ENCODE measurements at regions not wholly inside any gene's neighbourhood (a gene's known extent, or its start where the extent isn't known, plus 50 kb on each side); places are given as distances from the start of the nearest gene placed in this dataset.

GRCh38 chr5:103373597-103374472 lies 115.3 kb downstream of the MACIR start:
- POLR2A ChIA-PET (ENCODE audit: unreplicated experiment), result interaction anchor here (0.5 kb wide), 1 partner anchor 51 kb away, joined by 3 read pairs; no protein-coding TSS in a partner anchor
- no peak overlapping the region for H3K23ac ChIP-seq (ENCODE audit: low read depth, low read length)
- ATAC-seq (ENCODE audit: low read depth) (no peak), DNase-seq (no peak)
- H3K9me1 ChIP-seq (ENCODE audit: insufficient read depth, low read length), result no peaks in the 10 kb centered on the region; the same call in 1 of the 2 replicates
- no peak overlapping the region for H3K18ac ChIP-seq (ENCODE audit: low read depth, low read length)
- H3K27ac ChIP-seq (ENCODE audit: insufficient read depth, low read length), result no peak overlapping the region
- intact Hi-C loops (cut with micrococcal nuclease), result no loop called here
- no peak overlapping the region for H4K91ac ChIP-seq (ENCODE audit: insufficient read depth, low read depth, low read length)
- no peaks in the 10 kb centered on the region for H4K20me1 ChIP-seq (ENCODE audit: insufficient read depth, low read length)
- no TSS peak for BruUV-seq (replicated peaks)
- 92% methylated on average over 2 of the region's 9 CpGs; no CpG with 5 or more reads in 1 of the 2 experiments for WGBS, 2 experiments (ENCODE audit: extremely low coverage in 2 of 2, insufficient read length in 1 of 2)
- no peaks in the 10 kb centered on the region for H3K9me3 ChIP-seq (ENCODE audit: control insufficient read depth, insufficient read depth, low read length)
- no peak overlapping the region for H3K14ac ChIP-seq (replicated peaks; ENCODE audit: low read depth, low read length)
- no peak overlapping the region for H3K4ac ChIP-seq (ENCODE audit: low read depth, low read length)
- H2BK120ac ChIP-seq (ENCODE audit: low read depth, low read length), result no peak overlapping the region
- in situ Hi-C loops (cut with MboI; ENCODE audit: low sequenced_read_pairs), result no loop called here
- H2BK5ac ChIP-seq (ENCODE audit: low read depth, low read length, poor library complexity, severe bottlenecking), result no peak overlapping the region
- no peak overlapping the region for H3K4me3 ChIP-seq (ENCODE audit: insufficient read depth, low read depth, low read length)
- H2AK9ac ChIP-seq (replicated peaks; ENCODE audit: low read depth, low read length, poor library complexity), result no peak overlapping the region
- dilution Hi-C loops (cut with HindIII; ENCODE audit: low sequenced_read_pairs, unreplicated experiment), result no loop called here
- no peak overlapping the region for H3K56ac ChIP-seq (ENCODE audit: extremely low read depth, insufficient read depth, low read length)
- H2AK5ac ChIP-seq (ENCODE audit: low read depth, low read length), result no peak overlapping the region
- H4K8ac ChIP-seq (ENCODE audit: low read depth in 2 of 2, low read length in 2 of 2), result no peak overlapping the region
- H3K27me3 ChIP-seq (ENCODE audit: control insufficient read depth, insufficient read depth, low read length), result no peaks in the 10 kb centered on the region
- H2BK20ac ChIP-seq (ENCODE audit: low read depth, low read length), result no peak overlapping the region
- no peaks in the 10 kb centered on the region for H3K36me3 ChIP-seq (ENCODE audit: control insufficient read depth, insufficient read depth, low read length)
- no peak overlapping the region for H2BK15ac ChIP-seq (ENCODE audit: low read depth, low read length)
- H2AFZ ChIP-seq (replicated peaks; ENCODE audit: low read length, poor library complexity), result no peak overlapping the region
- no peak overlapping the region for H3K4me2 ChIP-seq (ENCODE audit: low read depth, low read length)
- CTCF ChIA-PET, result no interaction called here
- H4K5ac ChIP-seq (ENCODE audit: low read depth, low read length), result no peak overlapping the region
- no peaks in the 10 kb centered on the region for H3K79me1 ChIP-seq (ENCODE audit: low read depth in 1 of 2, low read length in 2 of 2)
- H3K9ac ChIP-seq (ENCODE audit: low read depth, low read length), result no peak overlapping the region
- peaks cover 8% of the 10 kb centered on the region for H3K4me1 ChIP-seq (ENCODE audit: control insufficient read depth, insufficient read depth, low read length)
- TF ChIP-seq RAD21 (IDR thresholded peaks at IDR 0.05; ENCODE audit: low read length), result no peak
- TF ChIP-seq CEBPB (IDR thresholded peaks at IDR 0.05; ENCODE audit: low read depth, low read length), result no peak
- TF ChIP-seq SMC3 (IDR thresholded peaks at IDR 0.05; ENCODE audit: low read depth, low read length), result no peak
- TF ChIP-seq FOS (IDR thresholded peaks at IDR 0.05; ENCODE audit: low read depth, low read length), result no peak
- no peak for TF ChIP-seq NFE2L2 (IDR thresholded peaks at IDR 0.05; ENCODE audit: low read depth, low read length)
- TF ChIP-seq MAFK (IDR thresholded peaks at IDR 0.05; ENCODE audit: low read depth, low read length), result no peak
- TF ChIP-seq CHD1 (IDR thresholded peaks at IDR 0.05; ENCODE audit: low read depth, low read length), result no peak
- TF ChIP-seq RFX5 (IDR thresholded peaks at IDR 0.05; ENCODE audit: low read depth, low read length), result no peak
- no peak for TF ChIP-seq POLR2A (IDR thresholded peaks at IDR 0.05; ENCODE audit: low read depth, low read length)
- TF ChIP-seq, protein P1, sequence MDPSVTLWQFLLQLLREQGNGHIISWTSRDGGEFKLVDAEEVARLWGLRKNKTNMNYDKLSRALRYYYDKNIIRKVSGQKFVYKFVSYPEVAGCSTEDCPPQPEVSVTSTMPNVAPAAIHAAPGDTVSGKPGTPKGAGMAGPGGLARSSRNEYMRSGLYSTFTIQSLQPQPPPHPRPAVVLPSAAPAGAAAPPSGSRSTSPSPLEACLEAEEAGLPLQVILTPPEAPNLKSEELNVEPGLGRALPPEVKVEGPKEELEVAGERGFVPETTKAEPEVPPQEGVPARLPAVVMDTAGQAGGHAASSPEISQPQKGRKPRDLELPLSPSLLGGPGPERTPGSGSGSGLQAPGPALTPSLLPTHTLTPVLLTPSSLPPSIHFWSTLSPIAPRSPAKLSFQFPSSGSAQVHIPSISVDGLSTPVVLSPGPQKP (IDR thresholded peaks at IDR 0.05; ENCODE audit: borderline replicate concordance, low read depth, low read length), result no peak
- no peak for TF ChIP-seq RCOR1 (IDR thresholded peaks at IDR 0.05; ENCODE audit: insufficient replicate concordance, low read length)
- TF ChIP-seq MXI1 (IDR thresholded peaks at IDR 0.05; ENCODE audit: borderline replicate concordance, low read depth, low read length), result no peak
- TF ChIP-seq, protein P2, sequence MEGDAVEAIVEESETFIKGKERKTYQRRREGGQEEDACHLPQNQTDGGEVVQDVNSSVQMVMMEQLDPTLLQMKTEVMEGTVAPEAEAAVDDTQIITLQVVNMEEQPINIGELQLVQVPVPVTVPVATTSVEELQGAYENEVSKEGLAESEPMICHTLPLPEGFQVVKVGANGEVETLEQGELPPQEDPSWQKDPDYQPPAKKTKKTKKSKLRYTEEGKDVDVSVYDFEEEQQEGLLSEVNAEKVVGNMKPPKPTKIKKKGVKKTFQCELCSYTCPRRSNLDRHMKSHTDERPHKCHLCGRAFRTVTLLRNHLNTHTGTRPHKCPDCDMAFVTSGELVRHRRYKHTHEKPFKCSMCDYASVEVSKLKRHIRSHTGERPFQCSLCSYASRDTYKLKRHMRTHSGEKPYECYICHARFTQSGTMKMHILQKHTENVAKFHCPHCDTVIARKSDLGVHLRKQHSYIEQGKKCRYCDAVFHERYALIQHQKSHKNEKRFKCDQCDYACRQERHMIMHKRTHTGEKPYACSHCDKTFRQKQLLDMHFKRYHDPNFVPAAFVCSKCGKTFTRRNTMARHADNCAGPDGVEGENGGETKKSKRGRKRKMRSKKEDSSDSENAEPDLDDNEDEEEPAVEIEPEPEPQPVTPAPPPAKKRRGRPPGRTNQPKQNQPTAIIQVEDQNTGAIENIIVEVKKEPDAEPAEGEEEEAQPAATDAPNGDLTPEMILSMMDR (conservative IDR thresholded peaks at IDR 0.05; ENCODE audit: low read depth, low read length), result no peak
- TF ChIP-seq, protein P3, sequence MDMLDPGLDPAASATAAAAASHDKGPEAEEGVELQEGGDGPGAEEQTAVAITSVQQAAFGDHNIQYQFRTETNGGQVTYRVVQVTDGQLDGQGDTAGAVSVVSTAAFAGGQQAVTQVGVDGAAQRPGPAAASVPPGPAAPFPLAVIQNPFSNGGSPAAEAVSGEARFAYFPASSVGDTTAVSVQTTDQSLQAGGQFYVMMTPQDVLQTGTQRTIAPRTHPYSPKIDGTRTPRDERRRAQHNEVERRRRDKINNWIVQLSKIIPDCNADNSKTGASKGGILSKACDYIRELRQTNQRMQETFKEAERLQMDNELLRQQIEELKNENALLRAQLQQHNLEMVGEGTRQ (IDR thresholded peaks at IDR 0.05; ENCODE audit: low read depth, low read length), result no peak
- no peak for TF ChIP-seq BHLHE40 (IDR thresholded peaks at IDR 0.05; ENCODE audit: low read depth, low read length)
